Cardiac muscle cell (in vitro differentiated cells and primary cell): ENCODE measurements at regions not wholly inside any gene's neighbourhood (a gene's known extent, or its start where the extent isn't known, plus 50 kb on each side); places are given as distances from the start of the nearest gene placed in this dataset.

ENCODE experiments used
- DNase-seq, 2 donors: peaks; one replicate each; pipeline versions ENCODE4 v3.0.0 to v3.0.0-alpha.2; 2010 to 2017; ENCODE audit warnings: low read depth in 1 of 2, low spot score in 1 of 2
- H3K27ac ChIP-seq: fragments of 200-600 bp; sonication (generic); 2 replicates; pipeline ENCODE4 v1.5.1; 2016
- H3K27me3 ChIP-seq: fragments of 200-600 bp; sonication (generic); 2 replicates; pipeline ENCODE4 v1.6.0; 2016; ENCODE audit warnings: control low read depth
- H3K36me3 ChIP-seq: fragments of 200-600 bp; sonication (generic); 2 replicates; pipeline ENCODE4 v1.5.1; 2016; ENCODE audit warnings: control low read depth
- H3K4me1 ChIP-seq: fragments of 200-600 bp; sonication (generic); 2 replicates; pipeline ENCODE4 v1.8.1; 2017; ENCODE audit warnings: low read depth, mild to moderate bottlenecking, mixed run types
- H3K4me3 ChIP-seq: fragments of 200-600 bp; sonication (generic); 2 replicates; pipeline ENCODE4 v1.5.1; 2016; ENCODE audit warnings: mild to moderate bottlenecking
- H3K9me3 ChIP-seq: fragments of 200-600 bp; sonication (generic); 2 replicates; pipeline ENCODE4 v1.5.1; 2017; ENCODE audit warnings: low read depth, mild to moderate bottlenecking, control low read depth
- CTCF ChIP-seq: IDR thresholded peaks from 2 replicates; pipeline ENCODE4 v1.5.1; 2012; ENCODE audit warnings: low read depth, mild to moderate bottlenecking, low read length

GRCh38 chr2:228273159-228273558 lies 91.7 kb upstream of the SPHKAP start:
- Histone ChIP-seq H3K9me3 (no peaks in the 10 kb centered on the region), H3K4me3 (no peak overlapping the region), H3K4me1 (no peaks in the 10 kb centered on the region), H3K36me3 (no peaks in the 10 kb centered on the region), H3K27ac (no peak overlapping the region), H3K27me3 (no peaks in the 10 kb centered on the region)
- no peak for DNase-seq
- no peak for TF ChIP-seq CTCF

- no peak for TF ChIP-seq CTCF
- H3K9me3 ChIP-seq, result no peaks in the 10 kb centered on the region
- no peaks in the 10 kb centered on the region for H3K4me1 ChIP-seq
- no peak overlapping the region for H3K27ac ChIP-seq
- H3K4me3 ChIP-seq, result no peak overlapping the region
- DNase-seq, result no peak
- no peaks in the 10 kb centered on the region for H3K27me3 ChIP-seq
- H3K36me3 ChIP-seq, result no peaks in the 10 kb centered on the region
Observed at GRCh38 chr2:228269351-228269750, 87.9 kb upstream of the SPHKAP start.

GRCh38 chr2:228268756-228269155 lies 87.3 kb upstream of the SPHKAP start:
- no peak for TF ChIP-seq CTCF
- no peak overlapping the region for H3K27ac ChIP-seq

GRCh38 chr2:228268301-228268700 lies 86.8 kb upstream of the SPHKAP start:
- no peak overlapping the region for H3K4me3 ChIP-seq
- H3K27me3 ChIP-seq, result no peaks in the 10 kb centered on the region
- no peak for TF ChIP-seq CTCF
- H3K4me1 ChIP-seq, result no peaks in the 10 kb centered on the region
- H3K9me3 ChIP-seq, result no peaks in the 10 kb centered on the region
- H3K36me3 ChIP-seq, result no peaks in the 10 kb centered on the region
- H3K27ac ChIP-seq, result no peak overlapping the region
- no peak for DNase-seq

More at GRCh38 chr2:228268756-228269155, 87.3 kb upstream of the SPHKAP start:
- Histone ChIP-seq H3K4me1 (no peaks in the 10 kb centered on the region), H3K4me3 (no peak overlapping the region), H3K27me3 (no peaks in the 10 kb centered on the region), H3K36me3 (no peaks in the 10 kb centered on the region), H3K9me3 (no peaks in the 10 kb centered on the region)
- no peak for DNase-seq

GRCh38 chr2:228263156-228263555 lies 81.7 kb upstream of the SPHKAP start:
- Histone ChIP-seq H3K4me3 (no peak overlapping the region), H3K27ac (no peak overlapping the region), H3K9me3 (no peaks in the 10 kb centered on the region), H3K36me3 (no peaks in the 10 kb centered on the region), H3K27me3 (no peaks in the 10 kb centered on the region), H3K4me1 (peaks cover 5% of the 10 kb centered on the region)
- no peak for TF ChIP-seq CTCF
- no peak for DNase-seq

GRCh38 chr2:228261546-228261945 lies 80.1 kb upstream of the SPHKAP start:
- DNase-seq, result no peak
- TF ChIP-seq CTCF, result no peak
- H3K27ac ChIP-seq, result no peak overlapping the region
- H3K36me3 ChIP-seq, result no peaks in the 10 kb centered on the region
- peaks cover 5% of the 10 kb centered on the region for H3K4me1 ChIP-seq
- no peaks in the 10 kb centered on the region for H3K9me3 ChIP-seq
- no peaks in the 10 kb centered on the region for H3K27me3 ChIP-seq
- H3K4me3 ChIP-seq, result no peak overlapping the region
